Fibroblast of the conjunctiva (primary cell): ENCODE measurements at regions not wholly inside any gene's neighbourhood (a gene's known extent, or its start where the extent isn't known, plus 50 kb on each side); places are given as distances from the start of the nearest gene placed in this dataset.

Experiments
- DNase-seq: peaks from one replicate; pipeline ENCODE4 v3.0.0-alpha.2; 2010; ENCODE audit warnings: low read depth

GRCh38 chr2:146873056-146873455 is 971.8 kb upstream of the ACVR2A start:
- no peak for DNase-seq

GRCh38 chr2:146870691-146871090 is 974.1 kb upstream of the ACVR2A start:
- no peak for DNase-seq

GRCh38 chr2:146869328-146869727 is 975.5 kb upstream of the ACVR2A start:
- no peak for DNase-seq

GRCh38 chr2:146868051-146868450 is 976.8 kb upstream of the ACVR2A start:
- DNase-seq: no peak

- DNase-seq: no peak
These were observed 977.3 kb upstream of the ACVR2A start for GRCh38 chr2:146867477-146867986.

- no peak for DNase-seq
These were observed 990.9 kb upstream of the ACVR2A start for GRCh38 chr2:146853741-146854444.

GRCh38 chr2:146852661-146853060 is 992.2 kb upstream of the ACVR2A start:
- DNase-seq: no peak

- DNase-seq: no peak
These were observed 994.1 kb upstream of the ACVR2A start for GRCh38 chr2:146850746-146851145.

GRCh38 chr2:146847846-146848245 is 997.0 kb upstream of the ACVR2A start:
- DNase-seq: no peak

- DNase-seq: peak; percentile 47
These were observed 1000.4 kb upstream of the ACVR2A start for GRCh38 chr2:146844226-146844990.

GRCh38 chr2:146837857-146838256 is 1007.0 kb upstream of the ACVR2A start:
- DNase-seq: no peak

GRCh38 chr2:146826388-146826787 is 1018.4 kb upstream of the ACVR2A start:
- DNase-seq: no peak

- peak; percentile 44 for DNase-seq
These were observed 1023.0 kb upstream of the ACVR2A start for GRCh38 chr2:146821836-146822316.

- DNase-seq: peak; percentile 20
These were observed 1024.2 kb upstream of the ACVR2A start for GRCh38 chr2:146820672-146821071.

- DNase-seq: peak; percentile 17
These were observed 1026.7 kb upstream of the ACVR2A start for GRCh38 chr2:146818122-146818521.

GRCh38 chr2:146817613-146818012 is 1027.2 kb upstream of the ACVR2A start:
- no peak for DNase-seq

- DNase-seq: no peak
These were observed 1029.9 kb upstream of the ACVR2A start for GRCh38 chr2:146814971-146815370.

GRCh38 chr2:146807568-146808168 is 1037.2 kb upstream of the ACVR2A start:
- no peak for DNase-seq

GRCh38 chr2:146806364-146807005 is 1038.3 kb upstream of the ACVR2A start:
- peak; percentile 17 for DNase-seq

GRCh38 chr2:146804288-146804687 is 1040.5 kb upstream of the ACVR2A start:
- no peak for DNase-seq

GRCh38 chr2:146801886-146802285 is 1042.9 kb upstream of the ACVR2A start:
- DNase-seq: no peak

- no peak for DNase-seq
These were observed 1058.4 kb upstream of the ACVR2A start for GRCh38 chr2:146786396-146786795.
